H1 (cell line): ENCODE measurements at regions not wholly inside any gene's neighbourhood (a gene's known extent, or its start where the extent isn't known, plus 50 kb on each side); places are given as distances from the start of the nearest gene placed in this dataset.

ENCODE experiments used
- CHD1 ChIP-seq: IDR thresholded peaks from 2 replicates; pipeline ENCODE4 v1.6.1; 2012; ENCODE audit warnings: low read depth, low read length, improper control_type of control experiment
- CTCF ChIP-seq, 3 experiments: IDR thresholded peaks; 1 replicate in 2 of 3; 2 replicates in 1 of 3; pipeline versions ENCODE4 v1.5.1 to v1.6.1; 2011; ENCODE audit warnings: low read length in 3 of 3, mild to moderate bottlenecking in 3 of 3, inconsistent platforms in 2 of 3, low read depth in 1 of 3, moderate library complexity in 1 of 3; ENCODE audit not compliant: insufficient read depth in 1 of 3; ENCODE audit errors: control extremely low read depth in 1 of 3
- EZH2 ChIP-seq: fragments of 200-600 bp; sonication (generic); IDR thresholded peaks from 2 replicates; pipeline ENCODE4 v1.7.1; 2012; ENCODE audit warnings: low read depth, mild to moderate bottlenecking, moderate library complexity, low read length, inconsistent platforms; ENCODE audit not compliant: severe bottlenecking
- HDAC6 ChIP-seq: IDR thresholded peaks from one replicate; pipeline ENCODE4 v1.7.1; 2012; ENCODE audit warnings: low read depth, mild to moderate bottlenecking, inconsistent platforms, low read length, moderate library complexity

GRCh38 chr2:146260551-146260950 is 1584.3 kb upstream of the ACVR2A start (continued):
- TF ChIP-seq CHD1, result no peak
- no peak for TF ChIP-seq CTCF (IDR thresholded peaks at IDR 0.05; ENCODE audit: control extremely low read depth in 1 of 3, insufficient read depth in 1 of 3, low read depth in 1 of 3, low read length in 3 of 3)
- no peak for TF ChIP-seq EZH2
- no peak for TF ChIP-seq HDAC6
